ENCODE measurements at regions not wholly inside any gene's neighbourhood (a gene's known extent, or its start where the extent isn't known, plus 50 kb on each side); places are given as distances from the start of the nearest gene placed in this dataset.

- no peak for TF ChIP-seq ZNF24 (IDR thresholded peaks at IDR 0.05)
- TF ChIP-seq NR2C2 (IDR thresholded peaks at IDR 0.05; ENCODE audit: borderline replicate concordance, control insufficient read depth, insufficient read length, low read depth), result no peak
- no peak for TF ChIP-seq E2F4 (IDR thresholded peaks at IDR 0.05; ENCODE audit: low read depth, low read length)
- no peak for TF ChIP-seq REST (IDR thresholded peaks at IDR 0.05; ENCODE audit: low read depth, low read length)
- TF ChIP-seq GABPA (IDR thresholded peaks at IDR 0.05; ENCODE audit: low read depth), result no peak
These were observed 143.5 kb downstream of the INSIG2 start for GRCh38 chr2:118231759-118232158.

Measured in GM12878 (cell line).